IMR-90 (cell line): ENCODE measurements at regions not wholly inside any gene's neighbourhood (a gene's known extent, or its start where the extent isn't known, plus 50 kb on each side); places are given as distances from the start of the nearest gene placed in this dataset.

ENCODE experiments used
- ATAC-seq: fragments of 200-7000 bp; cut with Tn5 transposase; 2 replicates; pipeline ENCODE4 v1.9.1; 2020; ENCODE audit warnings: low read depth, mild to moderate bottlenecking, moderate library complexity
- BruUV-seq: library from RNA; stranded (reverse); fragments of 400-500 nt; replicated peaks from 2 replicates; lab custom pipeline; 2021; lab: Mats Ljungman, UMichigan
- CTCF ChIA-PET: fragments of 300-600 bp; formaldehyde crosslinking; extraction: SDS; loops from one replicate; lab custom pipeline; 2021; ENCODE audit warnings: antibody characterized with exemption; lab: Yijun Ruan, JAX
- POLR2A ChIA-PET: fragments of 300-600 bp; sonication (Branson Sonifier 250); formaldehyde crosslinking; loops from one replicate; lab custom pipeline; 2022; ENCODE audit warnings: antibody characterized with exemption; ENCODE audit not compliant: unreplicated experiment; lab: Charles Lee
- DNase-seq: peaks from one replicate; pipeline ENCODE4 v3.0.0; 2013
- H2AFZ ChIP-seq: replicated peaks from 2 replicates; pipeline ENCODE3; 2013; ENCODE audit warnings: low read length, mild to moderate bottlenecking; ENCODE audit not compliant: poor library complexity
- H2AK5ac ChIP-seq: 2 replicates; pipeline ENCODE4 v1.6.1; 2013; ENCODE audit warnings: low read depth, low read length, inconsistent platforms
- H2AK9ac ChIP-seq: replicated peaks from 2 replicates; pipeline ENCODE3; 2013; ENCODE audit warnings: mild to moderate bottlenecking, low read depth, low read length, moderate library complexity; ENCODE audit not compliant: poor library complexity
- H2BK120ac ChIP-seq: 2 replicates; pipeline ENCODE4 v1.6.1; 2013; ENCODE audit warnings: low read depth, low read length, inconsistent platforms
- H2BK15ac ChIP-seq: 3 replicates; pipeline ENCODE4 v1.6.1; 2013; ENCODE audit warnings: low read depth, low read length, inconsistent platforms
- H2BK20ac ChIP-seq: 2 replicates; pipeline ENCODE4 v1.6.1; 2013; ENCODE audit warnings: low read depth, mild to moderate bottlenecking, inconsistent platforms, low read length, moderate library complexity
- H2BK5ac ChIP-seq: 2 replicates; pipeline ENCODE4 v1.6.1; 2013; ENCODE audit warnings: mild to moderate bottlenecking, low read depth, low read length, inconsistent platforms; ENCODE audit not compliant: poor library complexity, severe bottlenecking
- H3K14ac ChIP-seq: replicated peaks from 2 replicates; pipeline ENCODE4 v1.6.1; 2013; ENCODE audit warnings: low read depth, low read length, inconsistent platforms
- H3K18ac ChIP-seq: 2 replicates; pipeline ENCODE4 v1.6.1; 2013; ENCODE audit warnings: low read depth, low read length, control low read depth
- H3K23ac ChIP-seq: 2 replicates; pipeline ENCODE4 v1.6.1; 2013; ENCODE audit warnings: low read depth, low read length, inconsistent platforms
- H3K27ac ChIP-seq: 2 replicates; pipeline ENCODE4 v1.5.1; 2013; ENCODE audit warnings: mild to moderate bottlenecking, control low read depth, low read length; ENCODE audit not compliant: insufficient read depth
- H3K27me3 ChIP-seq: 2 replicates; pipeline ENCODE4 v1.6.1; 2013; ENCODE audit warnings: low read length; ENCODE audit not compliant: control insufficient read depth, insufficient read depth
- H3K36me3 ChIP-seq: 2 replicates; pipeline ENCODE4 v1.6.1; 2013; ENCODE audit warnings: low read length, mixed read lengths; ENCODE audit not compliant: control insufficient read depth, insufficient read depth
- H3K4ac ChIP-seq: 2 replicates; pipeline ENCODE4 v1.6.1; 2013; ENCODE audit warnings: low read depth, low read length, inconsistent platforms
- H3K4me1 ChIP-seq: 2 replicates; pipeline ENCODE4 v1.6.1; 2013; ENCODE audit warnings: low read length, mixed read lengths; ENCODE audit not compliant: control insufficient read depth, insufficient read depth
- H3K4me2 ChIP-seq: 2 replicates; pipeline ENCODE4 v1.6.1; 2013; ENCODE audit warnings: low read depth, mild to moderate bottlenecking, control low read depth, low read length, moderate library complexity
- H3K4me3 ChIP-seq: 2 replicates; pipeline ENCODE4 v1.5.1; 2013; ENCODE audit warnings: low read depth, mild to moderate bottlenecking, control low read depth, low read length, moderate library complexity; ENCODE audit not compliant: insufficient read depth
- H3K56ac ChIP-seq: 2 replicates; pipeline ENCODE4 v1.6.1; 2013; ENCODE audit warnings: low read length, inconsistent platforms; ENCODE audit not compliant: insufficient read depth; ENCODE audit errors: extremely low read depth
- H3K79me1 ChIP-seq, 2 experiments: 2 replicates each; pipeline ENCODE4 v1.6.1; 2013; ENCODE audit warnings: low read length in 2 of 2, inconsistent platforms in 1 of 2, low read depth in 1 of 2
- H3K9ac ChIP-seq: 2 replicates; pipeline ENCODE4 v1.6.1; 2013; ENCODE audit warnings: low read depth, low read length, control low read depth
- H3K9me1 ChIP-seq: 2 replicates; pipeline ENCODE4 v1.6.1; 2013; ENCODE audit warnings: low read length, inconsistent platforms; ENCODE audit not compliant: insufficient read depth
- H3K9me3 ChIP-seq: 2 replicates; pipeline ENCODE4 v1.6.1; 2013; ENCODE audit warnings: low read length; ENCODE audit not compliant: control insufficient read depth, insufficient read depth
- H4K20me1 ChIP-seq: 2 replicates; pipeline ENCODE4 v1.6.1; 2013; ENCODE audit warnings: low read length, inconsistent platforms; ENCODE audit not compliant: insufficient read depth
- H4K5ac ChIP-seq: 2 replicates; pipeline ENCODE4 v1.6.1; 2013; ENCODE audit warnings: mild to moderate bottlenecking, low read depth, low read length, control low read depth
- H4K8ac ChIP-seq, 2 experiments: 2 replicates each; pipeline ENCODE4 v1.6.1; 2013; ENCODE audit warnings: low read depth in 2 of 2, low read length in 2 of 2, control low read depth in 1 of 2, inconsistent platforms in 1 of 2
- H4K91ac ChIP-seq: 2 replicates; pipeline ENCODE4 v1.6.1; 2013; ENCODE audit warnings: low read depth, low read length, inconsistent platforms; ENCODE audit not compliant: insufficient read depth
- BHLHE40 ChIP-seq: fragments of 150-350 bp; IDR thresholded peaks from 2 replicates; pipeline ENCODE4 v1.6.1; 2016; ENCODE audit warnings: mild to moderate bottlenecking, low read depth, low read length
- FOS ChIP-seq: fragments of 150-350 bp; IDR thresholded peaks from 2 replicates; pipeline ENCODE4 v1.6.1; 2016; ENCODE audit warnings: low read depth, low read length
- MAFK ChIP-seq: IDR thresholded peaks from 2 replicates; pipeline ENCODE4 v1.6.1; 2012; ENCODE audit warnings: low read depth, low read length, improper control_type of control experiment
- MAZ ChIP-seq: IDR thresholded peaks from 2 replicates; pipeline ENCODE4 v1.6.1; 2012; ENCODE audit warnings: low read depth, mild to moderate bottlenecking, low read length, improper control_type of control experiment, moderate library complexity, borderline replicate concordance
- POLR2A ChIP-seq: IDR thresholded peaks from 2 replicates; pipeline ENCODE4 v1.6.1; 2012; ENCODE audit warnings: mild to moderate bottlenecking, low read depth, low read length
- RCOR1 ChIP-seq: IDR thresholded peaks from 2 replicates; pipeline ENCODE4 v1.6.1; 2012; ENCODE audit warnings: mild to moderate bottlenecking, low read length, improper control_type of control experiment; ENCODE audit not compliant: insufficient replicate concordance
- SMC3 ChIP-seq: fragments of 150-350 bp; IDR thresholded peaks from 2 replicates; pipeline ENCODE4 v1.6.1; 2016; ENCODE audit warnings: low read depth, mild to moderate bottlenecking, antibody characterized with exemption, low read length, moderate library complexity
- WGBS, 2 experiments: methylation state at CpG; one replicate each; pipeline versions ENCODE4 v1.1.5 to v1.1.7; 2013; ENCODE audit warnings: missing lambda C conversion rate in 2 of 2; ENCODE audit not compliant: insufficient read length in 1 of 2; ENCODE audit errors: extremely low coverage in 2 of 2; 5-methylcytosine and 5-hydroxymethylcytosine counted together
- dilution Hi-C: fragments of 300-500 bp; cut with HindIII; formaldehyde crosslinking; loops from one replicate; pipeline ENCODE4 v1.14.3; 2018; ENCODE audit warnings: low sequenced_read_pairs; ENCODE audit not compliant: unreplicated experiment
- in situ Hi-C: fragments of 300-500 bp; cut with MboI; formaldehyde crosslinking; loops from 3 replicates; pipeline ENCODE4 v1.14.3; 2019; ENCODE audit warnings: low sequenced_read_pairs, inconsistent platforms, mixed read lengths
- intact Hi-C: fragments of 100-400 bp; cut with micrococcal nuclease; formaldehyde crosslinking; loops from 2 replicates; pipeline ENCODE4 v1.10.0; 2022
- TF ChIP-seq, protein P1 (sequence below): fragments of 150-350 bp; IDR thresholded peaks from 2 replicates; pipeline ENCODE4 v1.6.1; 2017; ENCODE audit warnings: mild to moderate bottlenecking, antibody characterized with exemption, low read length, low read depth

DNA sequence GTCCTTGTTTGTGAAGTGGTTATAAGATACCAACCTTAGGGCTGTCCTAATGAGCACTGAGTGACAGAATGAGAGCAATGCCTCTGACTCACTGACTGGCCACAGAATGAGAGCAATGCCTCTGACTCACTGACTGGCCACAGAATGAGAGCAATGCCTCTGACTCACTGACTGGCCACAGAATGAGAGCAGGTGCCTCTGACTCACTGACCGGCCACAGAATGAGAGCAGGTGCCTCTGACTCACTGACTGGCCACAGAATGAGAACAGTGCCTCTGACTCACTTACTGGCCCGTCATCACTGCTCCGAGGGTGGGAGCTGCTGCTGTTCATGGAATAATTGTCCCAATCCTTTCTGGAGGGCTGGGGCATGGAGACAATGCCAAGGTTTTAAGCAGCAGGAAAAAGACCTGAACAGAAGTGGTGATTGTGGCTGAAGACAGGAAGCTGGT lies 265.2 kb upstream of the PPP2R2D start:
- no peak overlapping the region for H4K5ac ChIP-seq
- no peak overlapping the region for H2AFZ ChIP-seq
- no peak overlapping the region for H3K14ac ChIP-seq
- TF ChIP-seq MAZ: no peak
- no peak for TF ChIP-seq BHLHE40
- TF ChIP-seq FOS: no peak
- no peak for TF ChIP-seq RCOR1
- no peak for TF ChIP-seq SMC3
- TF ChIP-seq MAFK: no peak
- no peak for TF ChIP-seq POLR2A
- TF ChIP-seq, protein P1, sequence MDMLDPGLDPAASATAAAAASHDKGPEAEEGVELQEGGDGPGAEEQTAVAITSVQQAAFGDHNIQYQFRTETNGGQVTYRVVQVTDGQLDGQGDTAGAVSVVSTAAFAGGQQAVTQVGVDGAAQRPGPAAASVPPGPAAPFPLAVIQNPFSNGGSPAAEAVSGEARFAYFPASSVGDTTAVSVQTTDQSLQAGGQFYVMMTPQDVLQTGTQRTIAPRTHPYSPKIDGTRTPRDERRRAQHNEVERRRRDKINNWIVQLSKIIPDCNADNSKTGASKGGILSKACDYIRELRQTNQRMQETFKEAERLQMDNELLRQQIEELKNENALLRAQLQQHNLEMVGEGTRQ: no peak
- no peak overlapping the region for H2BK20ac ChIP-seq
- in situ Hi-C loops: no loop called here
- H2AK5ac ChIP-seq: no peak overlapping the region
- H3K4me1 ChIP-seq: no peaks in the 10 kb centered on the region
- H3K4me3 ChIP-seq: no peak overlapping the region
- intact Hi-C loops: no loop called here
- no peak overlapping the region for H2BK5ac ChIP-seq
- H3K56ac ChIP-seq: no peak overlapping the region
- BruUV-seq: no TSS peak
- no peak overlapping the region for H3K18ac ChIP-seq
- CTCF ChIA-PET: no interaction called here
- no peak overlapping the region for H3K23ac ChIP-seq
- H3K79me1 ChIP-seq: no peaks in the 10 kb centered on the region
- no peak overlapping the region for H4K8ac ChIP-seq
- WGBS, 2 experiments: 53% methylated on average over 3 of the region's 3 CpGs; no CpG with 5 or more reads in 1 of the 2 experiments
- H3K9ac ChIP-seq: no peak overlapping the region
- no peaks in the 10 kb centered on the region for H3K9me1 ChIP-seq
- H3K4ac ChIP-seq: no peak overlapping the region
- DNase-seq (no peak), ATAC-seq (no peak)
- dilution Hi-C loops: no loop called here
- no peak overlapping the region for H2BK120ac ChIP-seq
- H3K27ac ChIP-seq: no peak overlapping the region
- POLR2A ChIA-PET: no interaction called here
- no peaks in the 10 kb centered on the region for H3K27me3 ChIP-seq
- no peak overlapping the region for H2AK9ac ChIP-seq
- H3K9me3 ChIP-seq: peaks cover 38% of the 10 kb centered on the region
- no peaks in the 10 kb centered on the region for H4K20me1 ChIP-seq
- no peak overlapping the region for H3K4me2 ChIP-seq
- H4K91ac ChIP-seq: no peak overlapping the region
- H2BK15ac ChIP-seq: no peak overlapping the region
- no peaks in the 10 kb centered on the region for H3K36me3 ChIP-seq
